ENCODE measurements at regions not wholly inside any gene's neighbourhood (a gene's known extent, or its start where the extent isn't known, plus 50 kb on each side); places are given as distances from the start of the nearest gene placed in this dataset.

GRCh38 chr4:29704059-29704458 lies 1016.1 kb upstream of the PCDH7 start:
- TF ChIP-seq CTCF (IDR thresholded peaks at IDR 0.05) (no peak), EP300 (IDR thresholded peaks at IDR 0.05) (no peak)
